ENCODE measurements at regions not wholly inside any gene's neighbourhood (a gene's known extent, or its start where the extent isn't known, plus 50 kb on each side); places are given as distances from the start of the nearest gene placed in this dataset.

DNA sequence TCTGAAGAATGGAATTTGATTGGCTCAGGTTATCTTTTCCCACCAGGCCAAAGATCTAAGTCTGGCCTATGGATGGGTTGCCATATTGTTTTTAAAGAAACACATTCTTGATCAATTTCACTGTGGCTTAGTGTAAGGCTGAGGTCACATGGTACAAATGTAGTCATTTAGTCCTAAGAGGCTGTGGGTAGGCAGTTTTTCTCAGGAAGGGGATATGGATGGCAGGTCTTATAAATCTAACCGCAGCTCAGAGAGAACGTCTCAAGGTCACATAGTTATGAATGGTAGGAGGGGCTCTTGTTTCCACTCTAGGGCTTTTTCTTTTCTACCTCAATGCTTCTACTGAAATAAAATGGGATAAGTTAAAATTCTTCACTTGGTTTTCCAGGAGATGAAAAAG is 128.6 kb upstream of the ACTBL2 start:
- TF ChIP-seq EP300 (IDR thresholded peaks at IDR 0.05) (no peak), POLR2AphosphoS5 (IDR thresholded peaks at IDR 0.05) (no peak), CTCF (IDR thresholded peaks at IDR 0.05) (no peak), POLR2A (IDR thresholded peaks at IDR 0.05) (no peak)
- Histone ChIP-seq H3K4me3 (no peak overlapping the region), H3K27ac (no peak overlapping the region), H3K27me3 (no peaks in the 10 kb centered on the region), H3K36me3 (no peaks in the 10 kb centered on the region), H3K4me1 (no peaks in the 10 kb centered on the region), H3K9me3 (no peaks in the 10 kb centered on the region)
- DNase-seq (no peak), ATAC-seq (ENCODE audit: low FRiP score in 2 of 2) (no peak)
- 40 to 55% methylated on average over 2 of the region's 2 CpGs for WGBS, 2 donors

GRCh38 chr5:57608542-57608941 is 125.9 kb upstream of the ACTBL2 start:
- no peak for DNase-seq
- no peak overlapping the region for H3K27ac ChIP-seq
- ATAC-seq (ENCODE audit: low FRiP score in 2 of 2): no peak

GRCh38 chr5:57601996-57602395 is 119.4 kb upstream of the ACTBL2 start:
- TF ChIP-seq POLR2AphosphoS5 (IDR thresholded peaks at IDR 0.05): no peak
- no peak for TF ChIP-seq POLR2A (IDR thresholded peaks at IDR 0.05)
- no peak for TF ChIP-seq CTCF (IDR thresholded peaks at IDR 0.05)
- TF ChIP-seq EP300 (IDR thresholded peaks at IDR 0.05): no peak
- H3K4me1 ChIP-seq: no peaks in the 10 kb centered on the region
- no peak overlapping the region for H3K27ac ChIP-seq
- H3K4me3 ChIP-seq: no peak overlapping the region
- no peaks in the 10 kb centered on the region for H3K36me3 ChIP-seq
- DNase-seq (no peak), ATAC-seq (ENCODE audit: low FRiP score in 2 of 2) (no peak)
- 88 to 89% methylated on average over 4 of the region's 4 CpGs for WGBS, 2 donors
- H3K9me3 ChIP-seq: no peaks in the 10 kb centered on the region
- H3K27me3 ChIP-seq: no peaks in the 10 kb centered on the region

More at GRCh38 chr5:57608542-57608941, 125.9 kb upstream of the ACTBL2 start:
- Histone ChIP-seq H3K4me3 (no peak overlapping the region), H3K9me3 (no peaks in the 10 kb centered on the region), H3K36me3 (no peaks in the 10 kb centered on the region), H3K27me3 (no peaks in the 10 kb centered on the region), H3K4me1 (no peaks in the 10 kb centered on the region)
- no peak for TF ChIP-seq CTCF (IDR thresholded peaks at IDR 0.05)
- TF ChIP-seq POLR2A (IDR thresholded peaks at IDR 0.05): no peak
- no peak for TF ChIP-seq EP300 (IDR thresholded peaks at IDR 0.05)
- no peak for TF ChIP-seq POLR2AphosphoS5 (IDR thresholded peaks at IDR 0.05)

DNA sequence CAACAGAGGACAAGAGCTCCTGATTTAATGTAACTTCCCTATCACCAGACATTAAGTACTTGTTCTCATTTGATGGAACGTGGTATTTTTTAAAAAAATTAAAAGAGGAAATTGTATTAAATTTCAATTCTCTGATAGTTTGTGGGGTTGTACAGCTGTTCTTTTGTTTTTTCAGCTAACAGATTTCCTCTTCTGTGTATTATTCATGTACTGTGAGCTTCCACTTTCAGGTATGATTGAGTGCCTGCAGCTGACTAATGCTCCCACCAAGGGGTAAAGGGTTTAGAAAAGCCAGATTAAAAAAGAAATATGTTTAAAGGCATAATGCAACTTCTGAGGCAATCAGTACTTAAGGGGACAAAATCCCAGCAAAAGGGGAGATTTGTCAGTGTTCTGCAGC is 117.7 kb upstream of the ACTBL2 start:
- Histone ChIP-seq H3K36me3 (no peaks in the 10 kb centered on the region), H3K9me3 (no peaks in the 10 kb centered on the region), H3K27me3 (no peaks in the 10 kb centered on the region), H3K4me3 (no peak overlapping the region), H3K27ac (no peak overlapping the region), H3K4me1 (no peaks in the 10 kb centered on the region)
- WGBS, 2 donors: 53 to 54% methylated on average over 1 of the region's 1 CpG
- ATAC-seq (ENCODE audit: low FRiP score in 2 of 2): no peak
- TF ChIP-seq POLR2A (IDR thresholded peaks at IDR 0.05): no peak
- TF ChIP-seq EP300 (IDR thresholded peaks at IDR 0.05): no peak
- TF ChIP-seq CTCF (IDR thresholded peaks at IDR 0.05): no peak
- no peak for TF ChIP-seq POLR2AphosphoS5 (IDR thresholded peaks at IDR 0.05)
- DNase-seq: no peak

DNA sequence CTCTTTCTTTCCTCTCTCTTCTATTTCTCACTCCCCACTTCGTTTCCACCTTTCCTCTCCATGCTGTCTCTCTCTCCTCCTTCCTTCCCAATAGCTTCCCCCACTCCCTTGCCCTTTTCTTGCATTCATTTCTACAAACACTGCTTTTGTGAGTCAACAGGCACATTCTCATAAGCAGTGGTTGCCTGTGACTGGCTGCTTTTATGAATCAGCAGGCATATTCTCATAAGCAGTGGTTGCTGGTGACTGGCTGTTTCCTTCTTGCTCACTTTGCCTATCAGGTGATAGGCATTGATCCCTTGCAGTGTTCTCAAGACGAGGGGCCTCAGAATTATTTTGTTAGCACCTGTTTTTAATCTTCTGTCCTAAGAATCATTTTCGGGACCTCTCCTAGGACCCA is 116.1 kb upstream of the ACTBL2 start:
- no peaks in the 10 kb centered on the region for H3K27me3 ChIP-seq
- H3K27ac ChIP-seq: no peak overlapping the region
- no peak for ATAC-seq (ENCODE audit: low FRiP score in 2 of 2)
- no peak for DNase-seq
- H3K4me1 ChIP-seq: no peaks in the 10 kb centered on the region
- H3K4me3 ChIP-seq: no peak overlapping the region
- 66 to 83% methylated on average over 3 of the region's 3 CpGs for WGBS, 2 donors
- TF ChIP-seq POLR2A (IDR thresholded peaks at IDR 0.05) (no peak), POLR2AphosphoS5 (IDR thresholded peaks at IDR 0.05) (no peak), EP300 (IDR thresholded peaks at IDR 0.05) (no peak), CTCF (IDR thresholded peaks at IDR 0.05) (no peak)
- no peaks in the 10 kb centered on the region for H3K36me3 ChIP-seq
- H3K9me3 ChIP-seq: no peaks in the 10 kb centered on the region
